ENCODE measurements at regions not wholly inside any gene's neighbourhood (a gene's known extent, or its start where the extent isn't known, plus 50 kb on each side); places are given as distances from the start of the nearest gene placed in this dataset.
"Not testable (repeated sequence)": the region's sequence is repeated elsewhere in the genome, so short reads cannot be mapped to it uniquely, and the experiment has no call there.

- Histone ChIP-seq H3K9me3 (ENCODE audit: low read depth, low read length, poor library complexity, severe bottlenecking) (no peaks in the 10 kb centered on the region), H3K4me1 (ENCODE audit: insufficient read depth, low read length, poor library complexity, severe bottlenecking) (no peaks in the 10 kb centered on the region), H3K4me3 (ENCODE audit: low read depth, low read length, poor library complexity, severe bottlenecking) (no peak overlapping the region), H3K27me3 (replicated peaks; ENCODE audit: insufficient read depth, low read depth, low read length, poor library complexity) (no peaks in the 10 kb centered on the region), H3K36me3 (ENCODE audit: insufficient read depth, low read length, poor library complexity, severe bottlenecking) (no peaks in the 10 kb centered on the region), H3K27ac (ENCODE audit: low read depth, low read length, poor library complexity, severe bottlenecking) (no peak overlapping the region)
- CTCF ChIA-PET, result no interaction called here
- intact Hi-C loops (cut with micrococcal nuclease; ENCODE audit: unreplicated experiment), result no loop called here
- TF ChIP-seq, protein P1, sequence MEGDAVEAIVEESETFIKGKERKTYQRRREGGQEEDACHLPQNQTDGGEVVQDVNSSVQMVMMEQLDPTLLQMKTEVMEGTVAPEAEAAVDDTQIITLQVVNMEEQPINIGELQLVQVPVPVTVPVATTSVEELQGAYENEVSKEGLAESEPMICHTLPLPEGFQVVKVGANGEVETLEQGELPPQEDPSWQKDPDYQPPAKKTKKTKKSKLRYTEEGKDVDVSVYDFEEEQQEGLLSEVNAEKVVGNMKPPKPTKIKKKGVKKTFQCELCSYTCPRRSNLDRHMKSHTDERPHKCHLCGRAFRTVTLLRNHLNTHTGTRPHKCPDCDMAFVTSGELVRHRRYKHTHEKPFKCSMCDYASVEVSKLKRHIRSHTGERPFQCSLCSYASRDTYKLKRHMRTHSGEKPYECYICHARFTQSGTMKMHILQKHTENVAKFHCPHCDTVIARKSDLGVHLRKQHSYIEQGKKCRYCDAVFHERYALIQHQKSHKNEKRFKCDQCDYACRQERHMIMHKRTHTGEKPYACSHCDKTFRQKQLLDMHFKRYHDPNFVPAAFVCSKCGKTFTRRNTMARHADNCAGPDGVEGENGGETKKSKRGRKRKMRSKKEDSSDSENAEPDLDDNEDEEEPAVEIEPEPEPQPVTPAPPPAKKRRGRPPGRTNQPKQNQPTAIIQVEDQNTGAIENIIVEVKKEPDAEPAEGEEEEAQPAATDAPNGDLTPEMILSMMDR (conservative IDR thresholded peaks at IDR 0.05; ENCODE audit: low read depth, low read length), result no peak
- TF ChIP-seq EZH2 (IDR thresholded peaks at IDR 0.05; ENCODE audit: borderline replicate concordance, low read depth, low read length, poor library complexity, severe bottlenecking), result no peak
- no TSS peak for BruUV-seq (replicated peaks)
- DNase-seq (ENCODE audit: low spot score), result no peak
- POLR2A ChIA-PET (ENCODE audit: low non-redundant PET), result no interaction called here
Observed at GRCh38 chr10:46218921-46219320, 67.9 kb upstream of the ANTXRL start.

DNA sequence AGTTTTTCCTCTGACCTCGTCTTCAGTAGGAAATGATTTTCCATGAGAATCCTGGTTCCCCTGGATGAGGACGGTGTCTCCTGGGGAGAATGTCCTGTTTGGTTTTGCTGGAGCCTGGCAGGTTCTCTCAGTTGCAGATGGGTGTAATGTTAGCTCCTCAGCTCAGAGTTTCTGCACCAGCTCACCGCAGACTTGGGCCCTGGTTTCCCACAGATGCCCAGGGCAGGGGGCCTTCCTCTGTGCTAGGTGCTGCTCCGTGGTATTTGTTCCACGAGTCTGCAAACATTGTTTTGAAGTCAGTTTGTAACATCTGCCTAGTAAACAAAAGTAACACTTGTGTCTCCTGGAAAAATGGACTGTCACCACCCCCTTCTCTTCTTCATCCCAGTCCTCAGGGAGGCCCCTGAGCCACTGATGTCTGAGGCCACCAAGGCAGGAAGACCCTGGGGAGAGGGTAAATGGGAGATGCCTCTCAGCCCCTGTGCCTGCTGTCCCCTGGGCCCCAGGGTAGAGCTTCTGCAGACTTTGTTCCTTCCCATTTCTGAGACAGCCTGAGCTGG is 67.3 kb upstream of the ANTXRL start:
- POLR2A ChIA-PET (ENCODE audit: low non-redundant PET); H3K27ac ChIP-seq (ENCODE audit: low read depth, low read length, poor library complexity, severe bottlenecking); BruUV-seq (replicated peaks); H3K4me3 ChIP-seq (ENCODE audit: low read depth, low read length, poor library complexity, severe bottlenecking); H3K36me3 ChIP-seq (ENCODE audit: insufficient read depth, low read length, poor library complexity, severe bottlenecking); H3K27me3 ChIP-seq (replicated peaks; ENCODE audit: insufficient read depth, low read depth, low read length, poor library complexity); DNase-seq (ENCODE audit: low spot score); H3K9me3 ChIP-seq (ENCODE audit: low read depth, low read length, poor library complexity, severe bottlenecking); H3K4me1 ChIP-seq (ENCODE audit: insufficient read depth, low read length, poor library complexity, severe bottlenecking); intact Hi-C loops (cut with micrococcal nuclease; ENCODE audit: unreplicated experiment); CTCF ChIA-PET: not testable (repeated sequence)

GRCh38 chr10:46220187-46220586 is 66.6 kb upstream of the ANTXRL start:
- ChIA-PET POLR2A (ENCODE audit: low non-redundant PET) (no interaction called here), CTCF (no interaction called here)
- intact Hi-C loops (cut with micrococcal nuclease; ENCODE audit: unreplicated experiment), result no loop called here
- Histone ChIP-seq H3K4me1 (ENCODE audit: insufficient read depth, low read length, poor library complexity, severe bottlenecking) (no peaks in the 10 kb centered on the region), H3K27me3 (replicated peaks; ENCODE audit: insufficient read depth, low read depth, low read length, poor library complexity) (no peaks in the 10 kb centered on the region), H3K9me3 (ENCODE audit: low read depth, low read length, poor library complexity, severe bottlenecking) (no peaks in the 10 kb centered on the region), H3K4me3 (ENCODE audit: low read depth, low read length, poor library complexity, severe bottlenecking) (no peak overlapping the region), H3K36me3 (ENCODE audit: insufficient read depth, low read length, poor library complexity, severe bottlenecking) (no peaks in the 10 kb centered on the region), H3K27ac (ENCODE audit: low read depth, low read length, poor library complexity, severe bottlenecking) (no peak overlapping the region)
- no peak for DNase-seq (ENCODE audit: low spot score)
- TF ChIP-seq, protein P1 (conservative IDR thresholded peaks at IDR 0.05; ENCODE audit: low read depth, low read length), result no peak
- TF ChIP-seq EZH2 (IDR thresholded peaks at IDR 0.05; ENCODE audit: borderline replicate concordance, low read depth, low read length, poor library complexity, severe bottlenecking), result no peak
- no TSS peak for BruUV-seq (replicated peaks)

GRCh38 chr10:46220872-46221538 is 65.8 kb upstream of the ANTXRL start:
- Histone ChIP-seq H3K4me1 (ENCODE audit: insufficient read depth, low read length, poor library complexity, severe bottlenecking) (no peaks in the 10 kb centered on the region), H3K36me3 (ENCODE audit: insufficient read depth, low read length, poor library complexity, severe bottlenecking) (no peaks in the 10 kb centered on the region), H3K9me3 (ENCODE audit: low read depth, low read length, poor library complexity, severe bottlenecking) (no peaks in the 10 kb centered on the region), H3K27ac (ENCODE audit: low read depth, low read length, poor library complexity, severe bottlenecking) (no peak overlapping the region), H3K4me3 (ENCODE audit: low read depth, low read length, poor library complexity, severe bottlenecking) (no peak overlapping the region), H3K27me3 (replicated peaks; ENCODE audit: insufficient read depth, low read depth, low read length, poor library complexity) (no peaks in the 10 kb centered on the region)
- no peak for DNase-seq (ENCODE audit: low spot score)
- CTCF ChIA-PET, result no interaction called here
- POLR2A ChIA-PET (ENCODE audit: low non-redundant PET), result no interaction called here
- intact Hi-C loops (cut with micrococcal nuclease; ENCODE audit: unreplicated experiment), result no loop called here
- BruUV-seq (replicated peaks), result no TSS peak
- TF ChIP-seq EZH2 (IDR thresholded peaks at IDR 0.05; ENCODE audit: borderline replicate concordance, low read depth, low read length, poor library complexity, severe bottlenecking), result no peak
- TF ChIP-seq, protein P1 (conservative IDR thresholded peaks at IDR 0.05; ENCODE audit: low read depth, low read length), result no peak

All from A673 (cell line).